T-helper 9 cell (primary cell): ENCODE measurements at regions not wholly inside any gene's neighbourhood (a gene's known extent, or its start where the extent isn't known, plus 50 kb on each side); places are given as distances from the start of the nearest gene placed in this dataset.

Source experiments
- DNase-seq: peaks from one replicate; pipeline ENCODE4 v3.0.0-alpha.2; 2020

GRCh38 chr2:196224756-196225155 lies 53.4 kb upstream of the STK17B start:
- no peak for DNase-seq

- no peak for DNase-seq
Measured at GRCh38 chr2:196225213-196225612, 53.8 kb upstream of the STK17B start.

GRCh38 chr2:196226058-196226706 lies 54.8 kb upstream of the STK17B start:
- DNase-seq = no peak

GRCh38 chr2:196226707-196227065 lies 55.3 kb upstream of the STK17B start:
- no peak for DNase-seq

- no peak for DNase-seq
Measured at GRCh38 chr2:196229013-196229412, 57.6 kb upstream of the STK17B start.

- DNase-seq = peak; percentile 63
Measured at GRCh38 chr2:196230061-196230854, 58.9 kb upstream of the STK17B start.

GRCh38 chr2:196233021-196233804 lies 61.8 kb upstream of the STK17B start:
- DNase-seq = no peak

- DNase-seq = no peak
Measured at GRCh38 chr2:196233805-196234475, 62.6 kb upstream of the STK17B start.

GRCh38 chr2:196234672-196235071 lies 63.3 kb upstream of the STK17B start:
- DNase-seq = peak; percentile 24

- no peak for DNase-seq
Measured at GRCh38 chr2:196238836-196239380, 67.5 kb upstream of the STK17B start.

GRCh38 chr2:196239622-196240587 lies 68.5 kb upstream of the STK17B start:
- peak; percentile 60 for DNase-seq

- no peak for DNase-seq
Measured at GRCh38 chr2:196241175-196241574, 69.8 kb upstream of the STK17B start.

GRCh38 chr2:196242131-196242620 lies 70.8 kb upstream of the STK17B start:
- no peak for DNase-seq

- DNase-seq = no peak
Measured at GRCh38 chr2:196244516-196244915, 73.1 kb upstream of the STK17B start.

GRCh38 chr2:196244966-196245365 lies 73.6 kb upstream of the STK17B start:
- DNase-seq = no peak

GRCh38 chr2:196245378-196246140 lies 74.2 kb upstream of the STK17B start:
- no peak for DNase-seq

- DNase-seq = no peak
Measured at GRCh38 chr2:196247114-196247975, 76.0 kb upstream of the STK17B start.

- no peak for DNase-seq
Measured at GRCh38 chr2:196247976-196248280, 76.5 kb upstream of the STK17B start.

- no peak for DNase-seq
Measured at GRCh38 chr2:196248467-196249094, 77.2 kb upstream of the STK17B start.
